Mesodermal cell (in vitro differentiated cells): ENCODE measurements at regions not wholly inside any gene's neighbourhood (a gene's known extent, or its start where the extent isn't known, plus 50 kb on each side); places are given as distances from the start of the nearest gene placed in this dataset.

ENCODE experiments used
- H3K27ac ChIP-seq: 2 replicates; pipeline ENCODE4 v1.7.0; 2013; ENCODE audit warnings: mild to moderate bottlenecking, low read depth, low read length, moderate library complexity; ENCODE audit not compliant: severe bottlenecking
- H3K36me3 ChIP-seq: 2 replicates; pipeline ENCODE4 v1.7.1; 2013; ENCODE audit warnings: mild to moderate bottlenecking, low read length, moderate library complexity; ENCODE audit not compliant: control insufficient read depth, insufficient read depth
- H3K4me1 ChIP-seq: one replicate; pipeline ENCODE4 v1.7.1; 2013; ENCODE audit warnings: mild to moderate bottlenecking, low read length; ENCODE audit not compliant: insufficient read depth, control insufficient read depth, poor library complexity, severe bottlenecking
- H3K4me3 ChIP-seq: 2 replicates; pipeline ENCODE4 v1.7.0; 2013; ENCODE audit warnings: low read length, control low read depth, mild to moderate bottlenecking; ENCODE audit not compliant: insufficient read depth, poor library complexity, severe bottlenecking; ENCODE audit errors: extremely low read depth
- H3K9me3 ChIP-seq: 2 replicates; pipeline ENCODE4 v1.7.1; 2013; ENCODE audit warnings: mild to moderate bottlenecking, low read length, moderate library complexity; ENCODE audit not compliant: control insufficient read depth
- WGBS, 2 experiments: methylation state at CpG; one replicate each; pipeline ENCODE4 v1.1.5; 2013; ENCODE audit warnings: missing lambda C conversion rate in 2 of 2; ENCODE audit not compliant: insufficient coverage in 2 of 2; 5-methylcytosine and 5-hydroxymethylcytosine counted together

DNA sequence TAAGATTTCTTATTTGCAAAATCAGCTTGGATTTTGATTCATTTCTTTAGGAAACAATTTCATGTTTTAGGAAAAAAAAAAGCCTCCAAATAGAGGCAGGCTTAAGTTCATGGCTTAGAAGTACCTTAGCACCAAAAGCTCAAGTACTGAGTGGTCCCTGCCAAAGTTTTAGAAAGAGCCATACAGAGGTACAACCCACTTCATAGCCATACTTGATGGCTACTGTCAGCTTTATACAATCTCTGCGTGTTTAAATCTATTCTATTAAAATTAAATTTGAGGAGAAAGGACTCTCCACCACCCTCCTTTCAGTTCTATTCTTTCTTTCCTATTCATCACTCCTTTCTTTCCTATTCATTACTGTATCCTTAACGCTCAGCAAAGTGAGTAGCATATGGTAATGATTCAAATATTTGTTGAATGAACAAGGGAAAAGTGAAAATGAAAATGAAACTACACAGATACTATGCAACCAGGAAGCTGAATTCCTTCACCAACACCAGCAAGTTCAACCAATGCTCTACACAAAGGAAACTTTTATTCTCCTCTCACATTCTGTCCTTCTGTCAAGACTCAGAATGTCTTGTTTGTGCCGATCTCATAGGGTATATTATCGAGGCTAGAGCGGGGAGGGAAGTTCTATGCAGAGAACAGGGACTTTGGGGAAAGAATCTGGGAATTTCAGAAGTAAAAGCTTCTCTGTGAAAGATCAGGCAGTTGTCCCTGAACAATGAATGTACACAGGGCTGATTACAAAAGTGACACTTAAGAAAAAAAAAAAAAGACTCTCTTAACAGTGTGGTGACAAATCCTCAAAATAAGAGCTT, 138.6 kb upstream of the SPEF2 start:
- Histone ChIP-seq H3K9me3 (no peaks in the 10 kb centered on the region), H3K27ac (peak overlapping the region; percentile 59), H3K4me1 (peaks cover 6% of the 10 kb centered on the region), H3K4me3 (no peak overlapping the region), H3K36me3 (no peaks in the 10 kb centered on the region)
- WGBS, 2 experiments, result 79 to 87% methylated on average over 2 to 3 of the region's 5 CpGs

DNA sequence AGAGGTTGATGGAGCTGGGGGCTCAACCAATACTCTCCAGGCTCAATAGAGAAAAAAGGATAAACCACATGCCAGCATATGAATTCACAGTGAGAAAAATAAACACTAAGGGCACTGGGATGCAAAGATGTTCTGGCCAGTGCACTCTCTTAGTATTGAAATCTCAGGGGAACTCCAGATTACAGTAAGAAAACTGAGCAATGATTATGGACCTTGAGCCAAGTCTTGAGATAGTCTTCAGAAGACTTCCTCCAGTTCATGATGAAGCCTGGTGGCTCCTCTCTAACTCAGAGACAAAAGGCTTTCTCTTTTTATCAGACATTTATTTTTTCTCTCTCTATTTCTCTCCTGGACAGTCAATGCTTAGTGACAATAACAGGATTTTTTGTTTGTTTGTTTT, 139.8 kb upstream of the SPEF2 start:
- Histone ChIP-seq H3K27ac (no peak overlapping the region), H3K36me3 (no peaks in the 10 kb centered on the region), H3K4me1 (peaks cover 6% of the 10 kb centered on the region), H3K4me3 (no peak overlapping the region), H3K9me3 (no peaks in the 10 kb centered on the region)

DNA sequence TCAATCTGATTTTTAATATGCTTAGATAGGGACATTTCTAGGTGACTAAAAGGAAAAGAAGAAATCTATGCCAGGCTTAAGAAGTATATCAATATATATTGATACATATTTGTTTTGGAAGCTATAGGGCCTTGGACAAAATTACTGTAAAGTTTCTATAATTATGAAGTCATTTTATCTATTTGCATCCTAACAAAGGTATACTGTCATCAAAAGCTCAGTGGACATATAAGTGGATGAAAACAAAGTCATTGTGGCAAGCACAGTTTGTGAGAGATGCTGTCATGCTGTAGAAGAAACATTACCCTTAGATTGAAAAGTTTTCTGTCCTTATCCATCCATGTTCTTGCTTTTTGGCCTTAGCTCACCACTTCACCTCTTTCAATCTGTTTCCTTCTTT, 140.3 kb upstream of the SPEF2 start:
- H3K4me1 ChIP-seq, result peaks cover 6% of the 10 kb centered on the region
- H3K4me3 ChIP-seq, result no peak overlapping the region
- H3K36me3 ChIP-seq, result no peaks in the 10 kb centered on the region
- H3K27ac ChIP-seq, result no peak overlapping the region
- H3K9me3 ChIP-seq, result no peaks in the 10 kb centered on the region

DNA sequence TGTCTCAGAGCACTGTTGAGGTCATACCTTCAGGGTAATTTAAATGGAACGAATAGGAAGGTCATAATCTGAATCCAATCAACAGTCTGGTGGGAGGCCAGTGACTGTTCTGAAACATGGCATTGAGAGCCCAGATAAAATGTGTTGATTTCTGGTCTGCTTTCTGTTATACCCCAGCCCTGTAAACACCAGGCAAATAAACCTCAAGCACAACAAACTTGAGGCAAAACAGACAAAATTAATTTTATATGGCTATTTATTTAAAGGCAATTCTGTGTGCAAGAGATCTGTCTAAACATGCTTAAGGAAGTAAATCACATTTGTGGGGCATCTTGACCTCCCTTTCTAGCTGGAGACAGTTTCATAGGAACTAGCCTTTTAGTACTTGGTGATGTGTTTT, 140.9 kb upstream of the SPEF2 start:
- peaks cover 6% of the 10 kb centered on the region for H3K4me1 ChIP-seq
- no peaks in the 10 kb centered on the region for H3K36me3 ChIP-seq
- WGBS, 2 experiments, result 75% methylated on average over 1 of the region's 1 CpG; no CpG with 5 or more reads in 1 of the 2 experiments
- no peak overlapping the region for H3K27ac ChIP-seq
- no peaks in the 10 kb centered on the region for H3K9me3 ChIP-seq
- no peak overlapping the region for H3K4me3 ChIP-seq

- Histone ChIP-seq H3K4me1 (peaks cover 9% of the 10 kb centered on the region), H3K4me3 (no peak overlapping the region), H3K27ac (no peak overlapping the region), H3K9me3 (no peaks in the 10 kb centered on the region), H3K36me3 (no peaks in the 10 kb centered on the region)
- no CpG with 5 or more reads among the region's 2 CpGs for WGBS, 2 experiments
Observed at GRCh38 chr5:35476036-35476435, 141.6 kb upstream of the SPEF2 start.

DNA sequence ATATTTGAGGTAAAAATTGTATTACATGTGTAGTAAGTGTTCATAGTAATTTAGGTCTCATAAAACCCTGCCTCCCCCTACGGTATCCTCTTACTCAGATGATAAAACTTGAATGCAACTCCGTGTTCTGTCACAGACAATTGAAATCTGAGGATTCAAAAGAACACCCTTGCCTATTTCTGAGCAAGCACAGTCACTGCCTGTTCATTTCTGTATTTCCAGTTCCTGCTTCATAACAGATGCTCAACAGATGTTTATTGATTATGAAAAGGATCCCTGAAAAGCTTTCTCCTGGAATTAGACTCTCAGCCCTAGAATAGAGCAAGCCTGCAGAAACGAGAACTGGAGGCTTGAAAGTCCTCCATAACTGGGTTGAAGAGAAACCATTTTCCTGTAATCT, 144.1 kb upstream of the SPEF2 start:
- H3K4me1 ChIP-seq, result peaks cover 8% of the 10 kb centered on the region
- WGBS, 2 experiments, result 80 to 100% methylated on average over 1 of the region's 3 CpGs
- H3K27ac ChIP-seq, result no peak overlapping the region
- H3K4me3 ChIP-seq, result no peak overlapping the region
- H3K9me3 ChIP-seq, result no peaks in the 10 kb centered on the region
- H3K36me3 ChIP-seq, result no peaks in the 10 kb centered on the region

DNA sequence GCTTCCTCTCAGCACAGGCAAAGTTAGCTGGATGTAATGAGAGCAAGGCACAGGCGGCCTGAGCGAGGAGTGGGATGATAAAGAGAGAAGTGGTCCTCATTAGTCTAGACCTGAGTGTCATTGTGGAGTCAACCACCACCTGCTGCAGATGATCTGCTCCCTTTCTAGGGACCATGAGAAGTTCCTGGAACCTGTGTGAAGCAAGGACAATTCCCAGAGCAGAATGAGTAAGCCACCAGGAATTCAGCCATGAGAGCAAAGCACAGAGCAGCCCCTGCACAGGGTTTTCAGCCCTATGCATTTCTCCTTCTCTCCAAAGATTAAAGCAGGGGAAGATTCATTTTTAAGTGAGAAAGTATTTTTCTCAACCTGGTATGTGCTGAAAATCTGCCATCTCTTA, 146.8 kb upstream of the SPEF2 start:
- Histone ChIP-seq H3K4me3 (no peak overlapping the region), H3K9me3 (no peaks in the 10 kb centered on the region), H3K4me1 (peaks cover 8% of the 10 kb centered on the region), H3K36me3 (no peaks in the 10 kb centered on the region), H3K27ac (no peak overlapping the region)
- 90% methylated on average over 2 of the region's 2 CpGs; no CpG with 5 or more reads in 1 of the 2 experiments for WGBS, 2 experiments

- 93 to 100% methylated on average over 3 of the region's 4 CpGs for WGBS, 2 experiments
- H3K4me1 ChIP-seq, result peaks cover 8% of the 10 kb centered on the region
- no peak overlapping the region for H3K27ac ChIP-seq
- no peaks in the 10 kb centered on the region for H3K9me3 ChIP-seq
- H3K4me3 ChIP-seq, result no peak overlapping the region
- no peaks in the 10 kb centered on the region for H3K36me3 ChIP-seq
Observed at GRCh38 chr5:35468811-35469210, 148.9 kb upstream of the SPEF2 start.

DNA sequence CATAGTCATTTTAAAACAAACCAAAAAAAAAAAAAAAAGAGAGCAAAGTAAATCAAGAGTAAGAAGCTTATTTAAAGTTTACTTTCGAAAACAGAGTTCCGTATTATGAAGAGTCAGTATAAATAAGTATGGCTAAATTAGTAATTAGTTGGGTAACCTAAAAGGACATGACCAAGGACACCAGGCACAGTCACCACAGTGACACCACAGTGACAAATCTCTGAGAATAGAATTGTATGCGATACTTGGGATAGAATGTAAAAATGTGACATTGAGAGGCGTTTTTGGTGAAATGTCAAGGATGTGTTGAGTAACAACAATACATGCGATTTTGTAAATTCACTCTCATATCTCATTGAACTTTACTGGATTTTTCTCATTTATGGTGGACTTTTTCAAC, 150.9 kb upstream of the SPEF2 start:
- H3K9me3 ChIP-seq, result no peaks in the 10 kb centered on the region
- WGBS, 2 experiments, result 100% methylated on average over 1 of the region's 5 CpGs; no CpG with 5 or more reads in 1 of the 2 experiments
- no peak overlapping the region for H3K27ac ChIP-seq

DNA sequence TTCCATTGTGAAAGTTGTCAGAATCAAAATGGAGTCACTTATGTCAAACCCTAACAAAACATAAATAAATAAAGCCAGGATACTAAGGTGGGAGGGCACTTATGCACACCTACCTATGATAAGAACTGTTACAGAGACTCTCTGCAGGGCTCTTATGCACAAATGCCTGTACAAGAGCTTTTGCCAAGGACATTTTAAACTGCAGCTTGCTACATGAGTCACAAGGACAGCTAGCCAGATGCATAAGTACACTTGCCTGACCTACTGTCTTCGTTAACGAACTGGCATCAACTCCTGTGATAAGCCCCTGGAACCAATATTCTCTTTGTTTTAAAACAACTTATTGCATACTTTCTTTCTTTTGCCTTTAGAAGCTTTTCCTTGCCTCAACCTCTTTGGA, 152.9 kb upstream of the SPEF2 start:
- no peak overlapping the region for H3K27ac ChIP-seq
- no peaks in the 10 kb centered on the region for H3K36me3 ChIP-seq
- no peak overlapping the region for H3K4me3 ChIP-seq
- H3K4me1 ChIP-seq, result no peaks in the 10 kb centered on the region
- 88 to 92% methylated on average over 2 of the region's 2 CpGs for WGBS, 2 experiments
- H3K9me3 ChIP-seq, result no peaks in the 10 kb centered on the region

More for the DNA sequence above, 150.9 kb upstream of the SPEF2 start:
- no peaks in the 10 kb centered on the region for H3K36me3 ChIP-seq
- peaks cover 8% of the 10 kb centered on the region for H3K4me1 ChIP-seq
- no peak overlapping the region for H3K4me3 ChIP-seq

GRCh38 chr5:35461530-35461929, 156.1 kb upstream of the SPEF2 start:
- 100% methylated on average over 1 of the region's 2 CpGs; no CpG with 5 or more reads in 1 of the 2 experiments for WGBS, 2 experiments
- H3K4me1 ChIP-seq, result no peaks in the 10 kb centered on the region
- no peaks in the 10 kb centered on the region for H3K9me3 ChIP-seq
- H3K36me3 ChIP-seq, result no peaks in the 10 kb centered on the region
- no peak overlapping the region for H3K4me3 ChIP-seq
- no peak overlapping the region for H3K27ac ChIP-seq
